H9 (cell line): ENCODE measurements at regions not wholly inside any gene's neighbourhood (a gene's known extent, or its start where the extent isn't known, plus 50 kb on each side); places are given as distances from the start of the nearest gene placed in this dataset.

Source experiments
- DNase-seq: peaks from one replicate; pipeline ENCODE4 v3.0.0-alpha.2; 2017
- H2AFZ ChIP-seq: one replicate; pipeline ENCODE4 v1.6.1; 2013; ENCODE audit warnings: mild to moderate bottlenecking, low read length, control low read depth, moderate library complexity
- H2AK5ac ChIP-seq: 2 replicates; pipeline ENCODE4 v1.6.1; 2013; ENCODE audit warnings: low read length, control low read depth, mixed read lengths; ENCODE audit not compliant: insufficient read length
- H2BK120ac ChIP-seq: one replicate; pipeline ENCODE4 v1.6.1; 2013; ENCODE audit warnings: low read depth, mild to moderate bottlenecking, low read length, control low read depth, inconsistent platforms; ENCODE audit not compliant: poor library complexity, severe bottlenecking
- H2BK12ac ChIP-seq: 2 replicates; pipeline ENCODE4 v1.6.1; 2013; ENCODE audit warnings: low read length, control low read depth, mixed read lengths, low read depth; ENCODE audit not compliant: insufficient read length
- H2BK15ac ChIP-seq: 2 replicates; pipeline ENCODE4 v1.6.1; 2013; ENCODE audit warnings: low read depth, low read length, control low read depth
- H2BK20ac ChIP-seq: one replicate; pipeline ENCODE4 v1.6.1; 2013; ENCODE audit warnings: low read depth, mild to moderate bottlenecking, low read length, control low read depth, inconsistent platforms; ENCODE audit not compliant: poor library complexity, severe bottlenecking
- H2BK5ac ChIP-seq: 2 replicates; pipeline ENCODE4 v1.6.1; 2013; ENCODE audit warnings: low read length, control low read depth, mixed read lengths; ENCODE audit not compliant: insufficient read length
- H3K14ac ChIP-seq: 2 replicates; pipeline ENCODE4 v1.6.1; 2013; ENCODE audit warnings: low read length, control low read depth; ENCODE audit not compliant: insufficient read depth
- H3K18ac ChIP-seq: 2 replicates; pipeline ENCODE4 v1.6.1; 2013; ENCODE audit warnings: low read depth, mild to moderate bottlenecking, mixed read lengths, low read length, control low read depth; ENCODE audit not compliant: insufficient read length
- H3K23ac ChIP-seq: 2 replicates; pipeline ENCODE4 v1.6.1; 2013; ENCODE audit warnings: low read length, control low read depth, mixed read lengths, low read depth; ENCODE audit not compliant: insufficient read length
- H3K23me2 ChIP-seq: 2 replicates; pipeline ENCODE4 v1.6.1; 2013; ENCODE audit warnings: low read depth, mild to moderate bottlenecking, mixed read lengths, low read length, control low read depth; ENCODE audit not compliant: insufficient read length, poor library complexity, severe bottlenecking
- H3K27ac ChIP-seq: 2 replicates; pipeline ENCODE4 v1.5.1; 2013; ENCODE audit warnings: low read length, control low read depth, mixed read lengths, low read depth; ENCODE audit not compliant: insufficient read length
- H3K27me3 ChIP-seq: 2 replicates; pipeline ENCODE4 v1.6.1; 2013; ENCODE audit warnings: low read length, control low read depth, inconsistent platforms; ENCODE audit not compliant: insufficient read depth
- H3K4ac ChIP-seq: 2 replicates; pipeline ENCODE4 v1.6.1; 2013; ENCODE audit warnings: low read depth, mild to moderate bottlenecking, control low read depth, inconsistent platforms, low read length, moderate library complexity
- H3K4me1 ChIP-seq: 2 replicates; pipeline ENCODE4 v1.6.1; 2013; ENCODE audit warnings: low read length, control low read depth, inconsistent platforms; ENCODE audit not compliant: insufficient read depth
- H3K4me2 ChIP-seq: 2 replicates; pipeline ENCODE4 v1.6.1; 2013; ENCODE audit warnings: low read length, control low read depth, mixed read lengths; ENCODE audit not compliant: insufficient read length, insufficient read depth
- H3K56ac ChIP-seq: 2 replicates; pipeline ENCODE4 v1.6.1; 2013; ENCODE audit warnings: low read depth, mild to moderate bottlenecking, mixed read lengths, low read length, control low read depth; ENCODE audit not compliant: insufficient read length
- H3K79me1 ChIP-seq: 2 replicates; pipeline ENCODE4 v1.6.1; 2013; ENCODE audit warnings: low read depth, mild to moderate bottlenecking, moderate library complexity, low read length, control low read depth, inconsistent platforms; ENCODE audit not compliant: insufficient read depth, poor library complexity, severe bottlenecking
- H3K79me2 ChIP-seq: 2 replicates; pipeline ENCODE4 v1.6.1; 2013; ENCODE audit warnings: low read length, control low read depth, inconsistent platforms; ENCODE audit not compliant: insufficient read depth
- H3K9ac ChIP-seq: 2 replicates; pipeline ENCODE4 v1.6.1; 2013; ENCODE audit warnings: low read length, control low read depth, mixed read lengths; ENCODE audit not compliant: insufficient read length; ENCODE audit errors: extremely low read depth
- H3K9me3 ChIP-seq: one replicate; pipeline ENCODE4 v1.6.1; 2013; ENCODE audit warnings: low read depth, low read length, inconsistent platforms; ENCODE audit not compliant: control insufficient read depth
- H3T11ph ChIP-seq: one replicate; pipeline ENCODE4 v1.6.1; 2013; ENCODE audit warnings: mild to moderate bottlenecking, low read length, control low read depth, inconsistent platforms
- H4K20me1 ChIP-seq: one replicate; pipeline ENCODE4 v1.6.1; 2013; ENCODE audit not compliant: control insufficient read depth, insufficient read length, insufficient read depth
- H4K5ac ChIP-seq: 2 replicates; pipeline ENCODE4 v1.6.1; 2013; ENCODE audit warnings: low read depth, mild to moderate bottlenecking, mixed read lengths, low read length, control low read depth; ENCODE audit not compliant: insufficient read length
- H4K8ac ChIP-seq: replicated peaks from 2 replicates; pipeline ENCODE4 v1.6.1; 2013; ENCODE audit warnings: low read length, control low read depth, mixed read lengths, low read depth; ENCODE audit not compliant: insufficient read length
- H4K91ac ChIP-seq: 2 replicates; pipeline ENCODE4 v1.6.1; 2013; ENCODE audit warnings: low read depth, mild to moderate bottlenecking, moderate library complexity, mixed read lengths, low read length, control low read depth; ENCODE audit not compliant: insufficient read length
- H3K27ac Mint-ChIP-seq, 3 experiments: 2 replicates in 2 of 3; 3 replicates in 1 of 3; pipeline ENCODE4 v1.8.0; 2020 to 2021; ENCODE audit warnings: mixed read lengths in 3 of 3, mild to moderate bottlenecking in 1 of 3, moderate library complexity in 1 of 3
- H3K27me3 Mint-ChIP-seq: 2 replicates; pipeline ENCODE4 v1.8.0; 2021; ENCODE audit warnings: low read depth, mild to moderate bottlenecking, moderate library complexity, mixed read lengths
- H3K36me3 Mint-ChIP-seq, 3 experiments: 2 replicates in 2 of 3; 3 replicates in 1 of 3; pipeline ENCODE4 v1.8.0; 2020 to 2021; ENCODE audit warnings: low read depth in 3 of 3, mixed read lengths in 3 of 3; ENCODE audit not compliant: insufficient read depth in 1 of 3
- H3K4me1 Mint-ChIP-seq, 2 experiments: 2 replicates each; pipeline ENCODE4 v1.8.0; 2020; ENCODE audit warnings: mixed read lengths in 2 of 2
- H3K4me3 Mint-ChIP-seq, 2 experiments: 2 replicates in 1 of 2; 3 replicates in 1 of 2; pipeline ENCODE4 v1.8.0; 2020 to 2021; ENCODE audit warnings: mild to moderate bottlenecking in 2 of 2, mixed read lengths in 2 of 2, moderate library complexity in 1 of 2
- H3K9me3 Mint-ChIP-seq, 2 experiments: 2 replicates in 1 of 2; 3 replicates in 1 of 2; pipeline ENCODE4 v1.8.0; 2020; ENCODE audit warnings: mild to moderate bottlenecking in 2 of 2, mixed read lengths in 2 of 2, moderate library complexity in 1 of 2
- WGBS: extraction: QIAGEN DNeasy Blood & Tissue Kit; methylation state at CpG from one replicate; pipeline ENCODE4 v1.1.7; 2013; ENCODE audit warnings: missing lambda C conversion rate, low lambda C conversion rate, mixed read lengths; ENCODE audit not compliant: insufficient read length; ENCODE audit errors: extremely low coverage; 5-methylcytosine and 5-hydroxymethylcytosine counted together
- TF ChIP-seq, protein P1 (sequence below): fragments of 200-600 bp; sonication (generic); conservative IDR thresholded peaks from 3 replicates; pipeline ENCODE4 v1.8.0; 2021; ENCODE audit warnings: antibody characterized with exemption, mild to moderate bottlenecking

DNA sequence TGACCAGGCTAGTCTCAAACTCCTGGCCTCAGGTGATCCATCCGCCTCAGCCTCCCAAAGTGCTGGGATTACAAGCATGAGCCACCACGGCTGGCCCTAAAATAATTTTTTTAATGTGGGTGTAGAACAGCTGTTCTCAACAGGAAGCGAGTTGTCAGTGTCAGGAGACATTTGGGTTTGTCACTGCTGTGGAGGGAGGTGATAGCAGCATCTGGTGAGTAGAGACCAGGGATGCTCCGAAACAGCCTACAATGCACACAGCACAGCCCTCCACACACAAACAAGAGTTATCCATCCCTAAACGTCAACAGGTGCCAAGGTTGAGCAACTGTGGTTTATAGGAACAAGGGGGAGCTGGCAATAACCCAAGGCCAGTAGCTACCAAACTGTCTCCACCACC is 243.4 kb upstream of the STS start:
- no peaks in the 10 kb centered on the region for H3K9me3 ChIP-seq
- H3K4me2 ChIP-seq = no peak overlapping the region
- H3K27me3 Mint-ChIP-seq = peaks cover 2% of the 10 kb centered on the region; the same call in 1 of the 2 replicates
- no peak overlapping the region for H3K56ac ChIP-seq
- H3K36me3 Mint-ChIP-seq = no peaks in the 10 kb centered on the region; a peak in 1 of 7 replicates
- no peak overlapping the region for H3K4me3 Mint-ChIP-seq
- no peak overlapping the region for H4K91ac ChIP-seq
- H2BK20ac ChIP-seq = no peak overlapping the region
- H2BK15ac ChIP-seq = no peak overlapping the region
- no peak overlapping the region for H2BK5ac ChIP-seq
- H2AK5ac ChIP-seq = no peak overlapping the region
- no peak overlapping the region for H3K14ac ChIP-seq
- H3K27ac Mint-ChIP-seq = no peak overlapping the region
- H3K4ac ChIP-seq = no peak overlapping the region
- no peak overlapping the region for H3K9ac ChIP-seq
- H3K18ac ChIP-seq = no peak overlapping the region
- TF ChIP-seq, protein P1, sequence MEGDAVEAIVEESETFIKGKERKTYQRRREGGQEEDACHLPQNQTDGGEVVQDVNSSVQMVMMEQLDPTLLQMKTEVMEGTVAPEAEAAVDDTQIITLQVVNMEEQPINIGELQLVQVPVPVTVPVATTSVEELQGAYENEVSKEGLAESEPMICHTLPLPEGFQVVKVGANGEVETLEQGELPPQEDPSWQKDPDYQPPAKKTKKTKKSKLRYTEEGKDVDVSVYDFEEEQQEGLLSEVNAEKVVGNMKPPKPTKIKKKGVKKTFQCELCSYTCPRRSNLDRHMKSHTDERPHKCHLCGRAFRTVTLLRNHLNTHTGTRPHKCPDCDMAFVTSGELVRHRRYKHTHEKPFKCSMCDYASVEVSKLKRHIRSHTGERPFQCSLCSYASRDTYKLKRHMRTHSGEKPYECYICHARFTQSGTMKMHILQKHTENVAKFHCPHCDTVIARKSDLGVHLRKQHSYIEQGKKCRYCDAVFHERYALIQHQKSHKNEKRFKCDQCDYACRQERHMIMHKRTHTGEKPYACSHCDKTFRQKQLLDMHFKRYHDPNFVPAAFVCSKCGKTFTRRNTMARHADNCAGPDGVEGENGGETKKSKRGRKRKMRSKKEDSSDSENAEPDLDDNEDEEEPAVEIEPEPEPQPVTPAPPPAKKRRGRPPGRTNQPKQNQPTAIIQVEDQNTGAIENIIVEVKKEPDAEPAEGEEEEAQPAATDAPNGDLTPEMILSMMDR = no peak
- no peak overlapping the region for H3T11ph ChIP-seq
- H2BK12ac ChIP-seq = no peak overlapping the region
- H3K27me3 ChIP-seq = no peaks in the 10 kb centered on the region
- no peak overlapping the region for H3K23ac ChIP-seq
- no peak overlapping the region for H3K27ac ChIP-seq
- H2BK120ac ChIP-seq = no peak overlapping the region
- H4K20me1 ChIP-seq = no peaks in the 10 kb centered on the region
- H3K4me1 Mint-ChIP-seq = peaks cover 15 to 23% of the 10 kb centered on the region in 2 experiments
- no peaks in the 10 kb centered on the region for H3K9me3 Mint-ChIP-seq
- no peak overlapping the region for H2AFZ ChIP-seq
- no peaks in the 10 kb centered on the region for H3K4me1 ChIP-seq
- no CpG with 5 or more reads among the region's 5 CpGs for WGBS
- no peak for DNase-seq
- no peaks in the 10 kb centered on the region for H3K79me1 ChIP-seq
- no peak overlapping the region for H4K5ac ChIP-seq
- no peak overlapping the region for H4K8ac ChIP-seq
- no peaks in the 10 kb centered on the region for H3K23me2 ChIP-seq
- H3K79me2 ChIP-seq = no peaks in the 10 kb centered on the region
